IMR-90 (cell line): ENCODE measurements at regions not wholly inside any gene's neighbourhood (a gene's known extent, or its start where the extent isn't known, plus 50 kb on each side); places are given as distances from the start of the nearest gene placed in this dataset.

Experiments used
- ATAC-seq: fragments of 200-7000 bp; cut with Tn5 transposase; 2 replicates; pipeline ENCODE4 v1.9.1; 2020; ENCODE audit warnings: low read depth, mild to moderate bottlenecking, moderate library complexity
- BruUV-seq: library from RNA; stranded (reverse); fragments of 400-500 nt; replicated peaks from 2 replicates; lab custom pipeline; 2021; lab: Mats Ljungman, UMichigan
- CTCF ChIA-PET: fragments of 300-600 bp; formaldehyde crosslinking; extraction: SDS; loops from one replicate; lab custom pipeline; 2021; ENCODE audit warnings: antibody characterized with exemption; lab: Yijun Ruan, JAX
- POLR2A ChIA-PET: fragments of 300-600 bp; sonication (Branson Sonifier 250); formaldehyde crosslinking; loops from one replicate; lab custom pipeline; 2022; ENCODE audit warnings: antibody characterized with exemption; ENCODE audit not compliant: unreplicated experiment; lab: Charles Lee
- DNase-seq: peaks from one replicate; pipeline ENCODE4 v3.0.0; 2013
- H2AFZ ChIP-seq: replicated peaks from 2 replicates; pipeline ENCODE3; 2013; ENCODE audit warnings: low read length, mild to moderate bottlenecking; ENCODE audit not compliant: poor library complexity
- H2AK5ac ChIP-seq: 2 replicates; pipeline ENCODE4 v1.6.1; 2013; ENCODE audit warnings: low read depth, low read length, inconsistent platforms
- H2AK9ac ChIP-seq: replicated peaks from 2 replicates; pipeline ENCODE3; 2013; ENCODE audit warnings: mild to moderate bottlenecking, low read depth, low read length, moderate library complexity; ENCODE audit not compliant: poor library complexity
- H2BK120ac ChIP-seq: 2 replicates; pipeline ENCODE4 v1.6.1; 2013; ENCODE audit warnings: low read depth, low read length, inconsistent platforms
- H2BK15ac ChIP-seq: 3 replicates; pipeline ENCODE4 v1.6.1; 2013; ENCODE audit warnings: low read depth, low read length, inconsistent platforms
- H2BK20ac ChIP-seq: 2 replicates; pipeline ENCODE4 v1.6.1; 2013; ENCODE audit warnings: low read depth, mild to moderate bottlenecking, inconsistent platforms, low read length, moderate library complexity
- H2BK5ac ChIP-seq: 2 replicates; pipeline ENCODE4 v1.6.1; 2013; ENCODE audit warnings: mild to moderate bottlenecking, low read depth, low read length, inconsistent platforms; ENCODE audit not compliant: poor library complexity, severe bottlenecking
- H3K14ac ChIP-seq: replicated peaks from 2 replicates; pipeline ENCODE4 v1.6.1; 2013; ENCODE audit warnings: low read depth, low read length, inconsistent platforms
- H3K18ac ChIP-seq: 2 replicates; pipeline ENCODE4 v1.6.1; 2013; ENCODE audit warnings: low read depth, low read length, control low read depth
- H3K23ac ChIP-seq: 2 replicates; pipeline ENCODE4 v1.6.1; 2013; ENCODE audit warnings: low read depth, low read length, inconsistent platforms
- H3K27ac ChIP-seq: 2 replicates; pipeline ENCODE4 v1.5.1; 2013; ENCODE audit warnings: mild to moderate bottlenecking, control low read depth, low read length; ENCODE audit not compliant: insufficient read depth
- H3K27me3 ChIP-seq: 2 replicates; pipeline ENCODE4 v1.6.1; 2013; ENCODE audit warnings: low read length; ENCODE audit not compliant: control insufficient read depth, insufficient read depth
- H3K36me3 ChIP-seq: 2 replicates; pipeline ENCODE4 v1.6.1; 2013; ENCODE audit warnings: low read length, mixed read lengths; ENCODE audit not compliant: control insufficient read depth, insufficient read depth
- H3K4ac ChIP-seq: 2 replicates; pipeline ENCODE4 v1.6.1; 2013; ENCODE audit warnings: low read depth, low read length, inconsistent platforms
- H3K4me1 ChIP-seq: 2 replicates; pipeline ENCODE4 v1.6.1; 2013; ENCODE audit warnings: low read length, mixed read lengths; ENCODE audit not compliant: control insufficient read depth, insufficient read depth
- H3K4me2 ChIP-seq: 2 replicates; pipeline ENCODE4 v1.6.1; 2013; ENCODE audit warnings: low read depth, mild to moderate bottlenecking, control low read depth, low read length, moderate library complexity
- H3K4me3 ChIP-seq: 2 replicates; pipeline ENCODE4 v1.5.1; 2013; ENCODE audit warnings: low read depth, mild to moderate bottlenecking, control low read depth, low read length, moderate library complexity; ENCODE audit not compliant: insufficient read depth
- H3K56ac ChIP-seq: 2 replicates; pipeline ENCODE4 v1.6.1; 2013; ENCODE audit warnings: low read length, inconsistent platforms; ENCODE audit not compliant: insufficient read depth; ENCODE audit errors: extremely low read depth
- H3K79me1 ChIP-seq, 2 experiments: 2 replicates each; pipeline ENCODE4 v1.6.1; 2013; ENCODE audit warnings: low read length in 2 of 2, inconsistent platforms in 1 of 2, low read depth in 1 of 2
- H3K9ac ChIP-seq: 2 replicates; pipeline ENCODE4 v1.6.1; 2013; ENCODE audit warnings: low read depth, low read length, control low read depth
- H3K9me1 ChIP-seq: 2 replicates; pipeline ENCODE4 v1.6.1; 2013; ENCODE audit warnings: low read length, inconsistent platforms; ENCODE audit not compliant: insufficient read depth
- H3K9me3 ChIP-seq: 2 replicates; pipeline ENCODE4 v1.6.1; 2013; ENCODE audit warnings: low read length; ENCODE audit not compliant: control insufficient read depth, insufficient read depth
- H4K20me1 ChIP-seq: 2 replicates; pipeline ENCODE4 v1.6.1; 2013; ENCODE audit warnings: low read length, inconsistent platforms; ENCODE audit not compliant: insufficient read depth
- H4K5ac ChIP-seq: 2 replicates; pipeline ENCODE4 v1.6.1; 2013; ENCODE audit warnings: mild to moderate bottlenecking, low read depth, low read length, control low read depth
- H4K8ac ChIP-seq, 2 experiments: 2 replicates each; pipeline ENCODE4 v1.6.1; 2013; ENCODE audit warnings: low read depth in 2 of 2, low read length in 2 of 2, control low read depth in 1 of 2, inconsistent platforms in 1 of 2
- H4K91ac ChIP-seq: 2 replicates; pipeline ENCODE4 v1.6.1; 2013; ENCODE audit warnings: low read depth, low read length, inconsistent platforms; ENCODE audit not compliant: insufficient read depth
- BHLHE40 ChIP-seq: fragments of 150-350 bp; IDR thresholded peaks from 2 replicates; pipeline ENCODE4 v1.6.1; 2016; ENCODE audit warnings: mild to moderate bottlenecking, low read depth, low read length
- CEBPB ChIP-seq: IDR thresholded peaks from 2 replicates; pipeline ENCODE4 v1.6.1; 2012; ENCODE audit warnings: low read depth, low read length, improper control_type of control experiment
- CHD1 ChIP-seq: IDR thresholded peaks from 2 replicates; pipeline ENCODE4 v1.6.1; 2012; ENCODE audit warnings: low read depth, low read length, improper control_type of control experiment
- MAFK ChIP-seq: IDR thresholded peaks from 2 replicates; pipeline ENCODE4 v1.6.1; 2012; ENCODE audit warnings: low read depth, low read length, improper control_type of control experiment
- NFE2L2 ChIP-seq: fragments of 150-350 bp; IDR thresholded peaks from 2 replicates; pipeline ENCODE4 v1.6.1; 2016; ENCODE audit warnings: low read depth, mild to moderate bottlenecking, low read length
- POLR2A ChIP-seq: IDR thresholded peaks from 2 replicates; pipeline ENCODE4 v1.6.1; 2012; ENCODE audit warnings: mild to moderate bottlenecking, low read depth, low read length
- RAD21 ChIP-seq: IDR thresholded peaks from 2 replicates; pipeline ENCODE4 v1.6.1; 2012; ENCODE audit warnings: low read length, improper control_type of control experiment
- RCOR1 ChIP-seq: IDR thresholded peaks from 2 replicates; pipeline ENCODE4 v1.6.1; 2012; ENCODE audit warnings: mild to moderate bottlenecking, low read length, improper control_type of control experiment; ENCODE audit not compliant: insufficient replicate concordance
- SMC3 ChIP-seq: fragments of 150-350 bp; IDR thresholded peaks from 2 replicates; pipeline ENCODE4 v1.6.1; 2016; ENCODE audit warnings: low read depth, mild to moderate bottlenecking, antibody characterized with exemption, low read length, moderate library complexity
- WGBS, 2 experiments: methylation state at CpG; one replicate each; pipeline versions ENCODE4 v1.1.5 to v1.1.7; 2013; ENCODE audit warnings: missing lambda C conversion rate in 2 of 2; ENCODE audit not compliant: insufficient read length in 1 of 2; ENCODE audit errors: extremely low coverage in 2 of 2; 5-methylcytosine and 5-hydroxymethylcytosine counted together
- dilution Hi-C: fragments of 300-500 bp; cut with HindIII; formaldehyde crosslinking; loops from one replicate; pipeline ENCODE4 v1.14.3; 2018; ENCODE audit warnings: low sequenced_read_pairs; ENCODE audit not compliant: unreplicated experiment
- in situ Hi-C: fragments of 300-500 bp; cut with MboI; formaldehyde crosslinking; loops from 3 replicates; pipeline ENCODE4 v1.14.3; 2019; ENCODE audit warnings: low sequenced_read_pairs, inconsistent platforms, mixed read lengths
- intact Hi-C: fragments of 100-400 bp; cut with micrococcal nuclease; formaldehyde crosslinking; loops from 2 replicates; pipeline ENCODE4 v1.10.0; 2022
- TF ChIP-seq, protein P1 (sequence below): fragments of 150-350 bp; IDR thresholded peaks from 2 replicates; pipeline ENCODE4 v1.6.1; 2016; ENCODE audit warnings: low read depth, mild to moderate bottlenecking, low read length, moderate library complexity, borderline replicate concordance
- TF ChIP-seq, protein P2 (sequence below): fragments of 150-350 bp; IDR thresholded peaks from 2 replicates; pipeline ENCODE4 v1.6.1; 2017; ENCODE audit warnings: mild to moderate bottlenecking, antibody characterized with exemption, low read length, low read depth

DNA sequence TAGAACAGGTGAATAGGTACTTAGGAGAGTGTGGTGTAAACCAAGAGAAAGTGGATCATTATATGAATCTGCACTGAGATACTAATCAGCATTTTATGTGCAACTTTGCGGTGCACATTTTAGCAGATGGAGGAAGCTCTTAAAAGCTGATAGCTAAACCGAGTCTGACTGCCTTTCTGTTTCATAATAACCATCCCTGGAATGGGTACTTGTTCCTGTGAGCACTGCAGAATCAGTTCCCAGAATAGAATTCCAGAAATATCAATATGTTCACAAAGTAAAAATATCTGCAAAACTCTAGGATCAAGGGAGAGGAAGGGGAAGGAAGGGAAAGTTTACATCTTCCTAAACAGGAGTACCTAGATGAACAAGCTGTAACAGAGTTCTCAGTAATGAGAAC is 432.2 kb upstream of the HNRNPA3 start:
- dilution Hi-C loops = no loop called here
- H3K4me2 ChIP-seq = no peak overlapping the region

More for the DNA sequence above, 432.2 kb upstream of the HNRNPA3 start:
- no peak for ATAC-seq
- Histone ChIP-seq H3K9ac (no peak overlapping the region), H4K8ac (no peak overlapping the region), H2BK120ac (no peak overlapping the region), H3K79me1 (no peaks in the 10 kb centered on the region), H3K36me3 (no peaks in the 10 kb centered on the region), H2AK9ac (no peak overlapping the region), H4K91ac (no peak overlapping the region), H3K27me3 (no peaks in the 10 kb centered on the region), H3K27ac (no peak overlapping the region), H3K4ac (no peak overlapping the region), H3K4me1 (no peaks in the 10 kb centered on the region), H3K56ac (no peak overlapping the region), H2AK5ac (no peak overlapping the region), H2BK15ac (no peak overlapping the region), H2BK20ac (no peak overlapping the region), H3K9me1 (no peaks in the 10 kb centered on the region), H4K5ac (no peak overlapping the region), H3K23ac (no peak overlapping the region), H2AFZ (no peak overlapping the region), H3K9me3 (no peaks in the 10 kb centered on the region), H4K20me1 (no peaks in the 10 kb centered on the region), H3K4me3 (no peak overlapping the region), H3K18ac (no peak overlapping the region), H3K14ac (no peak overlapping the region), H2BK5ac (no peak overlapping the region)
- intact Hi-C loops = no loop called here
- POLR2A ChIA-PET = no interaction called here
- TF ChIP-seq NFE2L2 (no peak), MAFK (no peak), BHLHE40 (no peak), CEBPB (no peak), POLR2A (no peak), RAD21 (no peak), CHD1 (no peak), SMC3 (no peak), RCOR1 (no peak)
- TF ChIP-seq, protein P1, sequence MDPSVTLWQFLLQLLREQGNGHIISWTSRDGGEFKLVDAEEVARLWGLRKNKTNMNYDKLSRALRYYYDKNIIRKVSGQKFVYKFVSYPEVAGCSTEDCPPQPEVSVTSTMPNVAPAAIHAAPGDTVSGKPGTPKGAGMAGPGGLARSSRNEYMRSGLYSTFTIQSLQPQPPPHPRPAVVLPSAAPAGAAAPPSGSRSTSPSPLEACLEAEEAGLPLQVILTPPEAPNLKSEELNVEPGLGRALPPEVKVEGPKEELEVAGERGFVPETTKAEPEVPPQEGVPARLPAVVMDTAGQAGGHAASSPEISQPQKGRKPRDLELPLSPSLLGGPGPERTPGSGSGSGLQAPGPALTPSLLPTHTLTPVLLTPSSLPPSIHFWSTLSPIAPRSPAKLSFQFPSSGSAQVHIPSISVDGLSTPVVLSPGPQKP = no peak
- TF ChIP-seq, protein P2, sequence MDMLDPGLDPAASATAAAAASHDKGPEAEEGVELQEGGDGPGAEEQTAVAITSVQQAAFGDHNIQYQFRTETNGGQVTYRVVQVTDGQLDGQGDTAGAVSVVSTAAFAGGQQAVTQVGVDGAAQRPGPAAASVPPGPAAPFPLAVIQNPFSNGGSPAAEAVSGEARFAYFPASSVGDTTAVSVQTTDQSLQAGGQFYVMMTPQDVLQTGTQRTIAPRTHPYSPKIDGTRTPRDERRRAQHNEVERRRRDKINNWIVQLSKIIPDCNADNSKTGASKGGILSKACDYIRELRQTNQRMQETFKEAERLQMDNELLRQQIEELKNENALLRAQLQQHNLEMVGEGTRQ = no peak
- CTCF ChIA-PET = no interaction called here
- in situ Hi-C loops = no loop called here
- no TSS peak for BruUV-seq
- no peak for DNase-seq
- WGBS, 2 experiments = no CpG with 5 or more reads among the region's 2 CpGs
